ENCODE measurements at regions not wholly inside any gene's neighbourhood (a gene's known extent, or its start where the extent isn't known, plus 50 kb on each side); places are given as distances from the start of the nearest gene placed in this dataset.
A peak's percentile ranks its signal among the peaks of the same experiment; 100 is the strongest.

DNA sequence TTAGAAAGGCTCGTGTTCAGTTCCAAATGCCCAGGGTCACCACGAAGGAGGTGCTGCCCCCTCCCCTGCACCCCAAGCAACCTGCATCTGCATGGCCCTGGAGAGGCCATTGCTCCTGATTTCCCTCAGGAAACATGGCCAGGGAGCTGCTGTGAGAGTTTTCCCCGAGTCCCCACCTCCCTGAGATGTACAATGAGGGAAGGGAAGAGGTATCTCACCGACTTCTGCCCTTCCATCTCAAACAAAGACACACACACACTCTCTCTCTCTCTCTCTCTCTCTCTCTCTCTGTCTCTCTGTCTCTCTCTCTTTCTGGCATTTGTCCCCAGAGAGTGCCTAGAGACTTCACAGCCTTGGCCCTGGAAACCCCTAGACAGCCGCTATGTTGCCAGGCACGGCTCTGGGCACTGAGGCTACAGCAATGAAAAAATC, 120.4 kb downstream of the MRPL14 start:
- Histone ChIP-seq H3K27ac (ENCODE audit: extremely low read depth, low read depth, low read length) (no peak overlapping the region), H3K9ac (ENCODE audit: insufficient read depth in 1 of 2, low read depth in 2 of 2, low read length in 2 of 2) (no peak overlapping the region), H3K4me1 (replicated peaks in 1 of 2; ENCODE audit: control insufficient read depth in 2 of 2, insufficient read depth in 2 of 2, low read length in 2 of 2) (peaks cover 14 to 22% of the 10 kb centered on the region in 2 experiments), H4K20me1 (replicated peaks; ENCODE audit: control insufficient read depth, insufficient read depth, low read length) (no peaks in the 10 kb centered on the region), H3K4me3 (no peak overlapping the region), H3K79me2 (ENCODE audit: control insufficient read depth, insufficient read depth, low read length) (no peaks in the 10 kb centered on the region), H3K4me2 (ENCODE audit: insufficient read depth, low read length) (no peak overlapping the region), H3K9me1 (ENCODE audit: control insufficient read depth, insufficient read depth, low read length) (no peaks in the 10 kb centered on the region), H2AFZ (ENCODE audit: low read depth, low read length) (0 out of 2 replicates have a peak overlapping the region, but pooled peaks have one; percentile 15), H3K27me3 (ENCODE audit: control insufficient read depth in 2 of 2, insufficient read depth in 2 of 2, low read length in 2 of 2) (no peaks in the 10 kb centered on the region), H3K36me3 (ENCODE audit: control insufficient read depth, insufficient read depth, low read length) (no peaks in the 10 kb centered on the region), H3K9me3 (replicated peaks; ENCODE audit: control insufficient read depth, insufficient read depth, low read depth, low read length) (no peaks in the 10 kb centered on the region)
- CTCF ChIA-PET (ENCODE audit: low intra/inter-chr PET ratio): no interaction called here
- TF ChIP-seq STAT5B (CRISPR knock-in tag; IDR thresholded peaks at IDR 0.05) (no peak), PTBP1 (IDR thresholded peaks at IDR 0.05; ENCODE audit: low read depth, low read length) (0 out of 2 replicates have a peak, but pooled peaks have one; percentile 65), THRB (CRISPR knock-in tag; conservative IDR thresholded peaks at IDR 0.05) (0 out of 2 replicates have a peak, but pooled peaks have one; percentile 15)
- TF ChIP-seq, protein P1, sequence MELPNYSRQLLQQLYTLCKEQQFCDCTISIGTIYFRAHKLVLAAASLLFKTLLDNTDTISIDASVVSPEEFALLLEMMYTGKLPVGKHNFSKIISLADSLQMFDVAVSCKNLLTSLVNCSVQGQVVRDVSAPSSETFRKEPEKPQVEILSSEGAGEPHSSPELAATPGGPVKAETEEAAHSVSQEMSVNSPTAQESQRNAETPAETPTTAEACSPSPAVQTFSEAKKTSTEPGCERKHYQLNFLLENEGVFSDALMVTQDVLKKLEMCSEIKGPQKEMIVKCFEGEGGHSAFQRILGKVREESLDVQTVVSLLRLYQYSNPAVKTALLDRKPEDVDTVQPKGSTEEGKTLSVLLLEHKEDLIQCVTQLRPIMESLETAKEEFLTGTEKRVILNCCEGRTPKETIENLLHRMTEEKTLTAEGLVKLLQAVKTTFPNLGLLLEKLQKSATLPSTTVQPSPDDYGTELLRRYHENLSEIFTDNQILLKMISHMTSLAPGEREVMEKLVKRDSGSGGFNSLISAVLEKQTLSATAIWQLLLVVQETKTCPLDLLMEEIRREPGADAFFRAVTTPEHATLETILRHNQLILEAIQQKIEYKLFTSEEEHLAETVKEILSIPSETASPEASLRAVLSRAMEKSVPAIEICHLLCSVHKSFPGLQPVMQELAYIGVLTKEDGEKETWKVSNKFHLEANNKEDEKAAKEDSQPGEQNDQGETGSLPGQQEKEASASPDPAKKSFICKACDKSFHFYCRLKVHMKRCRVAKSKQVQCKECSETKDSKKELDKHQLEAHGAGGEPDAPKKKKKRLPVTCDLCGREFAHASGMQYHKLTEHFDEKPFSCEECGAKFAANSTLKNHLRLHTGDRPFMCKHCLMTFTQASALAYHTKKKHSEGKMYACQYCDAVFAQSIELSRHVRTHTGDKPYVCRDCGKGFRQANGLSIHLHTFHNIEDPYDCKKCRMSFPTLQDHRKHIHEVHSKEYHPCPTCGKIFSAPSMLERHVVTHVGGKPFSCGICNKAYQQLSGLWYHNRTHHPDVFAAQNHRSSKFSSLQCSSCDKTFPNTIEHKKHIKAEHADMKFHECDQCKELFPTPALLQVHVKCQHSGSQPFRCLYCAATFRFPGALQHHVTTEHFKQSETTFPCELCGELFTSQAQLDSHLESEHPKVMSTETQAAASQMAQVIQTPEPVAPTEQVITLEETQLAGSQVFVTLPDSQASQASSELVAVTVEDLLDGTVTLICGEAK (IDR thresholded peaks at IDR 0.05): no peak
- TF ChIP-seq, protein P1 (CRISPR knock-in tag; IDR thresholded peaks at IDR 0.05): 0 out of 2 replicates have a peak, but pooled peaks have one; percentile 17
- 41% methylated on average over 6 of the region's 6 CpGs for WGBS (ENCODE audit: insufficient coverage, low coverage, missing lambda C conversion rate)
- no TSS peak for BruUV-seq (replicated peaks)
- POLR2A ChIA-PET: interaction anchor here (1.8 kb wide), 1 partner anchor 25 kb away, joined by 5 read pairs; no protein-coding TSS in a partner anchor
- FAIRE-seq (no peak), DNase-seq (ENCODE audit: extremely low read depth in 1 of 4, low spot score in 3 of 4) (no peak), ATAC-seq (no peak)
- intact Hi-C loops (cut with micrococcal nuclease) (loop anchor here (5.0 kb wide), 1 partner anchor 50 kb away; no protein-coding TSS in a partner anchor), in situ Hi-C loops (cut with MboI) (no loop called here)

All from K562 (cell line).